PC-3 (cell line): ENCODE measurements at regions not wholly inside any gene's neighbourhood (a gene's known extent, or its start where the extent isn't known, plus 50 kb on each side); places are given as distances from the start of the nearest gene placed in this dataset.

Source experiments
- CTCF ChIP-seq: fragments of 300-600 bp; sonication (generic); conservative IDR thresholded peaks from 2 replicates; pipeline ENCODE4 v1.5.1; 2017; ENCODE audit warnings: antibody characterized with exemption, low read depth, mild to moderate bottlenecking, low read length
- EZH2 ChIP-seq: fragments of 300-600 bp; sonication (generic); IDR thresholded peaks from one replicate; pipeline ENCODE4 v1.6.1; 2017; ENCODE audit warnings: antibody characterized with exemption, mild to moderate bottlenecking, low read length; ENCODE audit not compliant: unreplicated experiment
- EZH2phosphoT487 ChIP-seq: fragments of 300-600 bp; sonication (generic); IDR thresholded peaks from 2 replicates; pipeline ENCODE4 v1.6.1; 2018; ENCODE audit warnings: mild to moderate bottlenecking, antibody characterized with exemption, low read length, borderline replicate concordance

- TF ChIP-seq CTCF (no peak), EZH2phosphoT487 (no peak), EZH2 (no peak)
These were observed 92.7 kb upstream of the BOD1 start for GRCh38 chr5:173709145-173709544.
